Astrocyte (in vitro differentiated cells and primary cell): ENCODE measurements at regions not wholly inside any gene's neighbourhood (a gene's known extent, or its start where the extent isn't known, plus 50 kb on each side); places are given as distances from the start of the nearest gene placed in this dataset.

Experiments used
- EZH2 ChIP-seq: IDR thresholded peaks from 2 replicates; pipeline ENCODE4 v1.6.1; 2012; ENCODE audit warnings: mild to moderate bottlenecking, low read length, inconsistent platforms; ENCODE audit not compliant: insufficient read depth
- TF ChIP-seq, protein P1 (sequence below): IDR thresholded peaks from 2 replicates; pipeline ENCODE4 v1.5.1; 2011; ENCODE audit warnings: low read depth, mild to moderate bottlenecking, inconsistent platforms, low read length, moderate library complexity; ENCODE audit not compliant: insufficient read depth

DNA sequence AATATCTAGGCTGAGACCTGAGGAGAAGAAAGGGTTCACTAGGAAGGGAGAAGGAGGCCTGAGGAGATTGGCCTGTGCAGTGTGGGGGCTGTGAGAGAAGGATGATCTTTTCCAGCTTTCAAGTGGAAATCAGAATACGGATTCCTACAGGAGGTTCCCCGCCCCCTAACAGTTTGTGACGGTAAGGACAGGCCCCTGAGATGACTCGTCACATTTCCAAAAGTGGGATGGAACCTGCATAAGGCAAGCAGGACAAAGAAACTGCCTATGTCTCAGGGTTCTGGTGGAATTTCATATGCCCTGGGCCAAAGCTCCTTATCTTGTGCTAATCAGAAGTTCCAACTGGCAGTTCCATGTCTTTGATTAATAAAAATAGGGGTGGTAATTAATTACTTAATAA is 275.6 kb downstream of the SNX10 start:
- TF ChIP-seq, protein P1, sequence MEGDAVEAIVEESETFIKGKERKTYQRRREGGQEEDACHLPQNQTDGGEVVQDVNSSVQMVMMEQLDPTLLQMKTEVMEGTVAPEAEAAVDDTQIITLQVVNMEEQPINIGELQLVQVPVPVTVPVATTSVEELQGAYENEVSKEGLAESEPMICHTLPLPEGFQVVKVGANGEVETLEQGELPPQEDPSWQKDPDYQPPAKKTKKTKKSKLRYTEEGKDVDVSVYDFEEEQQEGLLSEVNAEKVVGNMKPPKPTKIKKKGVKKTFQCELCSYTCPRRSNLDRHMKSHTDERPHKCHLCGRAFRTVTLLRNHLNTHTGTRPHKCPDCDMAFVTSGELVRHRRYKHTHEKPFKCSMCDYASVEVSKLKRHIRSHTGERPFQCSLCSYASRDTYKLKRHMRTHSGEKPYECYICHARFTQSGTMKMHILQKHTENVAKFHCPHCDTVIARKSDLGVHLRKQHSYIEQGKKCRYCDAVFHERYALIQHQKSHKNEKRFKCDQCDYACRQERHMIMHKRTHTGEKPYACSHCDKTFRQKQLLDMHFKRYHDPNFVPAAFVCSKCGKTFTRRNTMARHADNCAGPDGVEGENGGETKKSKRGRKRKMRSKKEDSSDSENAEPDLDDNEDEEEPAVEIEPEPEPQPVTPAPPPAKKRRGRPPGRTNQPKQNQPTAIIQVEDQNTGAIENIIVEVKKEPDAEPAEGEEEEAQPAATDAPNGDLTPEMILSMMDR = no peak
- no peak for TF ChIP-seq EZH2
